ENCODE measurements at regions not wholly inside any gene's neighbourhood (a gene's known extent, or its start where the extent isn't known, plus 50 kb on each side); places are given as distances from the start of the nearest gene placed in this dataset.

GRCh38 chr6:139648430-139649000, 274.1 kb upstream of the CITED2 start:
- H3K36me3 ChIP-seq (ENCODE audit: control insufficient read depth, insufficient read depth, low read length) = no peaks in the 10 kb centered on the region
- no CpG with 5 or more reads among the region's 7 CpGs for WGBS (ENCODE audit: insufficient coverage, low lambda C conversion rate)
- DNase-seq = no peak
- H3K9me3 ChIP-seq (ENCODE audit: control insufficient read depth, low read depth, low read length) = no peaks in the 10 kb centered on the region
- H3K4me3 ChIP-seq (ENCODE audit: low read length) = no peak overlapping the region
- H3K27me3 ChIP-seq (ENCODE audit: control insufficient read depth, insufficient read depth, low read length) = no peaks in the 10 kb centered on the region
- peaks cover 13% of the 10 kb centered on the region for H3K4me1 ChIP-seq (ENCODE audit: control insufficient read depth, insufficient read depth, low read length)
- no peak overlapping the region for H3K27ac ChIP-seq (ENCODE audit: low read length)

- Histone ChIP-seq H3K27me3 (ENCODE audit: control insufficient read depth, insufficient read depth, low read length) (no peaks in the 10 kb centered on the region), H3K4me3 (ENCODE audit: low read length) (no peak overlapping the region), H3K9me3 (ENCODE audit: control insufficient read depth, low read depth, low read length) (no peaks in the 10 kb centered on the region), H3K27ac (ENCODE audit: low read length) (no peak overlapping the region), H3K36me3 (ENCODE audit: control insufficient read depth, insufficient read depth, low read length) (no peaks in the 10 kb centered on the region), H3K4me1 (ENCODE audit: control insufficient read depth, insufficient read depth, low read length) (peaks cover 7% of the 10 kb centered on the region)
- DNase-seq = no peak
- WGBS (ENCODE audit: insufficient coverage, low lambda C conversion rate) = no CpG with 5 or more reads among the region's 5 CpGs
These were observed 273.4 kb upstream of the CITED2 start for GRCh38 chr6:139647841-139648240.

- H3K4me1 ChIP-seq (ENCODE audit: control insufficient read depth, insufficient read depth, low read length) = peaks cover 6% of the 10 kb centered on the region
- H3K36me3 ChIP-seq (ENCODE audit: control insufficient read depth, insufficient read depth, low read length) = no peaks in the 10 kb centered on the region
- H3K27me3 ChIP-seq (ENCODE audit: control insufficient read depth, insufficient read depth, low read length) = no peaks in the 10 kb centered on the region
- DNase-seq = no peak
- no CpG with 5 or more reads among the region's 3 CpGs for WGBS (ENCODE audit: insufficient coverage, low lambda C conversion rate)
- H3K4me3 ChIP-seq (ENCODE audit: low read length) = no peak overlapping the region
- no peak overlapping the region for H3K27ac ChIP-seq (ENCODE audit: low read length)
- no peaks in the 10 kb centered on the region for H3K9me3 ChIP-seq (ENCODE audit: control insufficient read depth, low read depth, low read length)
These were observed 272.6 kb upstream of the CITED2 start for GRCh38 chr6:139647016-139647415.

- H3K9me3 ChIP-seq (ENCODE audit: control insufficient read depth, low read depth, low read length) = no peaks in the 10 kb centered on the region
- DNase-seq = no peak
- H3K27ac ChIP-seq (ENCODE audit: low read length) = no peak overlapping the region
- no peak overlapping the region for H3K4me3 ChIP-seq (ENCODE audit: low read length)
- H3K4me1 ChIP-seq (ENCODE audit: control insufficient read depth, insufficient read depth, low read length) = peaks cover 6% of the 10 kb centered on the region
- no peaks in the 10 kb centered on the region for H3K36me3 ChIP-seq (ENCODE audit: control insufficient read depth, insufficient read depth, low read length)
- H3K27me3 ChIP-seq (ENCODE audit: control insufficient read depth, insufficient read depth, low read length) = no peaks in the 10 kb centered on the region
- WGBS (ENCODE audit: insufficient coverage, low lambda C conversion rate) = no CpG with 5 or more reads among the region's 6 CpGs
These were observed 270.4 kb upstream of the CITED2 start for GRCh38 chr6:139644821-139645220.

GRCh38 chr6:139643986-139644385, 269.5 kb upstream of the CITED2 start:
- H3K4me3 ChIP-seq (ENCODE audit: low read length) = no peak overlapping the region
- peaks cover 6% of the 10 kb centered on the region for H3K4me1 ChIP-seq (ENCODE audit: control insufficient read depth, insufficient read depth, low read length)
- H3K9me3 ChIP-seq (ENCODE audit: control insufficient read depth, low read depth, low read length) = no peaks in the 10 kb centered on the region
- H3K27me3 ChIP-seq (ENCODE audit: control insufficient read depth, insufficient read depth, low read length) = no peaks in the 10 kb centered on the region
- no CpG with 5 or more reads among the region's 5 CpGs for WGBS (ENCODE audit: insufficient coverage, low lambda C conversion rate)
- DNase-seq = peak in 1 of 2 donors; percentile 63
- no peaks in the 10 kb centered on the region for H3K36me3 ChIP-seq (ENCODE audit: control insufficient read depth, insufficient read depth, low read length)
- no peak overlapping the region for H3K27ac ChIP-seq (ENCODE audit: low read length)

GRCh38 chr6:139642346-139642745, 267.9 kb upstream of the CITED2 start:
- Histone ChIP-seq H3K9me3 (ENCODE audit: control insufficient read depth, low read depth, low read length) (no peaks in the 10 kb centered on the region), H3K4me1 (ENCODE audit: control insufficient read depth, insufficient read depth, low read length) (peaks cover 6% of the 10 kb centered on the region), H3K27ac (ENCODE audit: low read length) (no peak overlapping the region), H3K4me3 (ENCODE audit: low read length) (no peak overlapping the region), H3K36me3 (ENCODE audit: control insufficient read depth, insufficient read depth, low read length) (no peaks in the 10 kb centered on the region), H3K27me3 (ENCODE audit: control insufficient read depth, insufficient read depth, low read length) (no peaks in the 10 kb centered on the region)
- DNase-seq = no peak
- WGBS (ENCODE audit: insufficient coverage, low lambda C conversion rate) = no CpG with 5 or more reads among the region's 2 CpGs

GRCh38 chr6:139641376-139641775, 266.9 kb upstream of the CITED2 start:
- Histone ChIP-seq H3K27me3 (ENCODE audit: control insufficient read depth, insufficient read depth, low read length) (no peaks in the 10 kb centered on the region), H3K36me3 (ENCODE audit: control insufficient read depth, insufficient read depth, low read length) (no peaks in the 10 kb centered on the region), H3K27ac (ENCODE audit: low read length) (no peak overlapping the region), H3K4me3 (ENCODE audit: low read length) (no peak overlapping the region), H3K9me3 (ENCODE audit: control insufficient read depth, low read depth, low read length) (no peaks in the 10 kb centered on the region), H3K4me1 (ENCODE audit: control insufficient read depth, insufficient read depth, low read length) (peaks cover 6% of the 10 kb centered on the region)
- no peak for DNase-seq
- no CpG with 5 or more reads among the region's 3 CpGs for WGBS (ENCODE audit: insufficient coverage, low lambda C conversion rate)

GRCh38 chr6:139640921-139641320, 266.5 kb upstream of the CITED2 start:
- Histone ChIP-seq H3K4me1 (ENCODE audit: control insufficient read depth, insufficient read depth, low read length) (peaks cover 6% of the 10 kb centered on the region), H3K4me3 (ENCODE audit: low read length) (no peak overlapping the region), H3K9me3 (ENCODE audit: control insufficient read depth, low read depth, low read length) (no peaks in the 10 kb centered on the region), H3K27ac (ENCODE audit: low read length) (no peak overlapping the region), H3K36me3 (ENCODE audit: control insufficient read depth, insufficient read depth, low read length) (no peaks in the 10 kb centered on the region), H3K27me3 (ENCODE audit: control insufficient read depth, insufficient read depth, low read length) (no peaks in the 10 kb centered on the region)
- 100% methylated on average over 1 of the region's 4 CpGs for WGBS (ENCODE audit: insufficient coverage, low lambda C conversion rate)
- DNase-seq = no peak

GRCh38 chr6:139640448-139640847, 266.0 kb upstream of the CITED2 start:
- Histone ChIP-seq H3K27me3 (ENCODE audit: control insufficient read depth, insufficient read depth, low read length) (no peaks in the 10 kb centered on the region), H3K27ac (ENCODE audit: low read length) (no peak overlapping the region), H3K36me3 (ENCODE audit: control insufficient read depth, insufficient read depth, low read length) (no peaks in the 10 kb centered on the region), H3K4me1 (ENCODE audit: control insufficient read depth, insufficient read depth, low read length) (peaks cover 6% of the 10 kb centered on the region), H3K4me3 (ENCODE audit: low read length) (no peak overlapping the region), H3K9me3 (ENCODE audit: control insufficient read depth, low read depth, low read length) (no peaks in the 10 kb centered on the region)
- DNase-seq = no peak
- WGBS (ENCODE audit: insufficient coverage, low lambda C conversion rate) = 100% methylated on average over 1 of the region's 3 CpGs

- WGBS (ENCODE audit: insufficient coverage, low lambda C conversion rate) = 98% methylated on average over 5 of the region's 5 CpGs
- Histone ChIP-seq H3K36me3 (ENCODE audit: control insufficient read depth, insufficient read depth, low read length) (no peaks in the 10 kb centered on the region), H3K4me3 (ENCODE audit: low read length) (no peak overlapping the region), H3K27me3 (ENCODE audit: control insufficient read depth, insufficient read depth, low read length) (no peaks in the 10 kb centered on the region), H3K27ac (ENCODE audit: low read length) (no peak overlapping the region), H3K4me1 (ENCODE audit: control insufficient read depth, insufficient read depth, low read length) (peaks cover 6% of the 10 kb centered on the region), H3K9me3 (ENCODE audit: control insufficient read depth, low read depth, low read length) (no peaks in the 10 kb centered on the region)
- no peak for DNase-seq
These were observed 265.1 kb upstream of the CITED2 start for GRCh38 chr6:139639507-139639906.

GRCh38 chr6:139638179-139638941, 263.9 kb upstream of the CITED2 start:
- Histone ChIP-seq H3K27ac (ENCODE audit: low read length) (no peak overlapping the region), H3K27me3 (ENCODE audit: control insufficient read depth, insufficient read depth, low read length) (no peaks in the 10 kb centered on the region), H3K4me3 (ENCODE audit: low read length) (no peak overlapping the region), H3K36me3 (ENCODE audit: control insufficient read depth, insufficient read depth, low read length) (no peaks in the 10 kb centered on the region), H3K9me3 (ENCODE audit: control insufficient read depth, low read depth, low read length) (no peaks in the 10 kb centered on the region), H3K4me1 (ENCODE audit: control insufficient read depth, insufficient read depth, low read length) (no peaks in the 10 kb centered on the region)
- peak in 1 of 2 donors; percentile 42 for DNase-seq
- WGBS (ENCODE audit: insufficient coverage, low lambda C conversion rate) = no CpG with 5 or more reads among the region's 5 CpGs

All from large intestine (tissue), 3 donors.